ENCODE measurements at regions not wholly inside any gene's neighbourhood (a gene's known extent, or its start where the extent isn't known, plus 50 kb on each side); places are given as distances from the start of the nearest gene placed in this dataset.

- H3K36me3 ChIP-seq = no peaks in the 10 kb centered on the region
- DNase-seq = peak in 1 of 2 donors; percentile 41
- WGBS, 2 donors = 26 to 32% methylated on average over 12 of the region's 12 CpGs
- intact Hi-C loops (cut with DNase I) = no loop called here
- no peaks in the 10 kb centered on the region for H3K27me3 ChIP-seq
- H3K9me3 ChIP-seq = no peaks in the 10 kb centered on the region
- H3K4me1 ChIP-seq = peaks cover 0 to 9% of the 10 kb centered on the region in 2 donors
- H3K4me3 ChIP-seq (replicated peaks in 1 of 3) = no peak overlapping the region
- no peak for TF ChIP-seq POLR2A (IDR thresholded peaks at IDR 0.05)
- peak in 5 of 6 experiments; percentile 7 to 60 (median 45) for TF ChIP-seq CTCF (IDR thresholded peaks at IDR 0.05)
- H3K27ac ChIP-seq = no peak overlapping the region
Measured at GRCh38 chr5:6820851-6821479, 107.7 kb downstream of the TENT4A start.

GRCh38 chr5:6822068-6822467, 108.8 kb downstream of the TENT4A start:
- no peak overlapping the region for H3K27ac ChIP-seq
- TF ChIP-seq POLR2A (IDR thresholded peaks at IDR 0.05) (no peak), CTCF (IDR thresholded peaks at IDR 0.05) (no peak)
- DNase-seq = no peak
- no peaks in the 10 kb centered on the region for H3K9me3 ChIP-seq
- no peaks in the 10 kb centered on the region for H3K36me3 ChIP-seq
- H3K4me1 ChIP-seq = peaks cover 0 to 9% of the 10 kb centered on the region in 2 donors
- no peak overlapping the region for H3K4me3 ChIP-seq (replicated peaks in 1 of 3)
- no peaks in the 10 kb centered on the region for H3K27me3 ChIP-seq
- 84 to 92% methylated on average over 8 of the region's 8 CpGs for WGBS, 2 donors
- intact Hi-C loops (cut with DNase I) = no loop called here

GRCh38 chr5:6822556-6823343, 109.5 kb downstream of the TENT4A start:
- 53 to 57% methylated on average over 25 to 27 of the region's 27 CpGs for WGBS, 2 donors

GRCh38 chr5:6823996-6824395, 110.8 kb downstream of the TENT4A start:
- H3K27me3 ChIP-seq = no peaks in the 10 kb centered on the region
- H3K36me3 ChIP-seq = no peaks in the 10 kb centered on the region
- DNase-seq = no peak
- H3K4me3 ChIP-seq (replicated peaks in 1 of 3) = no peak overlapping the region
- no peak for TF ChIP-seq POLR2A (IDR thresholded peaks at IDR 0.05)
- TF ChIP-seq CTCF (IDR thresholded peaks at IDR 0.05) = no peak
- intact Hi-C loops (cut with DNase I) = no loop called here
- no peaks in the 10 kb centered on the region for H3K9me3 ChIP-seq
- no peak overlapping the region for H3K27ac ChIP-seq
- H3K4me1 ChIP-seq = peaks cover 0 to 9% of the 10 kb centered on the region in 2 donors
- WGBS, 2 donors = 73 to 74% methylated on average over 10 of the region's 10 CpGs

More at GRCh38 chr5:6822556-6823343, 109.5 kb downstream of the TENT4A start:
- Histone ChIP-seq H3K4me1 (peaks cover 0 to 9% of the 10 kb centered on the region in 2 donors), H3K27me3 (no peaks in the 10 kb centered on the region), H3K27ac (no peak overlapping the region), H3K4me3 (replicated peaks in 1 of 3) (no peak overlapping the region), H3K9me3 (no peaks in the 10 kb centered on the region), H3K36me3 (no peaks in the 10 kb centered on the region)
- intact Hi-C loops (cut with DNase I) = no loop called here
- TF ChIP-seq CTCF (IDR thresholded peaks at IDR 0.05) (no peak), POLR2A (IDR thresholded peaks at IDR 0.05) (no peak)
- peak; percentile 49 to 66 for DNase-seq

GRCh38 chr5:6825678-6826244, 112.5 kb downstream of the TENT4A start:
- Histone ChIP-seq H3K4me3 (replicated peaks in 1 of 3) (no peak overlapping the region), H3K36me3 (no peaks in the 10 kb centered on the region), H3K27ac (no peak overlapping the region), H3K9me3 (no peaks in the 10 kb centered on the region), H3K4me1 (peaks cover 0 to 9% of the 10 kb centered on the region in 2 donors), H3K27me3 (no peaks in the 10 kb centered on the region)
- intact Hi-C loops (cut with DNase I) = no loop called here
- TF ChIP-seq CTCF (IDR thresholded peaks at IDR 0.05) (no peak), POLR2A (IDR thresholded peaks at IDR 0.05) (no peak)
- no peak for DNase-seq
- 84 to 85% methylated on average over 6 of the region's 6 CpGs for WGBS, 2 donors
